ENCODE measurements at regions not wholly inside any gene's neighbourhood (a gene's known extent, or its start where the extent isn't known, plus 50 kb on each side); places are given as distances from the start of the nearest gene placed in this dataset.

DNA sequence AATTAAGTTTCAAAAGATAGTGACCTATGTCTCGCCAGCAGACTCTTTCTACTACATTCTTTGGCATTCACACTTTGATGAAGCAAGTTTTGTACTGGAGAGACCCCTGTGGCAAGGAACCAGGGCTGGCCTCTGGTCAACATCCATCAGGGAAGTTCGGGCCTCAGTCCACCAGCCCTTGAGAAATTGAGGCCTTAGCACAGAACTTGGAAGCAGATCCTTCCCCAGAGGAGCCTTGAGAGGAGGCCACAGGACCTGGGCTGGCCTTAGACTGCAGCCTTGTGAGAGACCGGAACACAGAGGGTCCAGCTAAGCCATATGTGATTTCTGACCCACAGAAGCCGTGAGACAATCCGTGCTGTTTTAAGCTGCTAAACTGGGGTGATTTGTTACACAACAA lies 317.9 kb downstream of the ZSWIM6 start:
- Histone ChIP-seq H3F3A (ENCODE audit: control insufficient read depth, insufficient read depth) (no peaks in the 10 kb centered on the region), H3K36me3 (ENCODE audit: control insufficient read depth, low read length) (no peaks in the 10 kb centered on the region), H3K4me3 (ENCODE audit: low read length) (no peak overlapping the region), H3K9me2 (replicated peaks; ENCODE audit: control insufficient read depth, low read length) (no peaks in the 10 kb centered on the region), H3K27me3 (ENCODE audit: control insufficient read depth, low read length) (no peaks in the 10 kb centered on the region), H3K9me3 (ENCODE audit: control insufficient read depth, insufficient read depth, low read length) (no peaks in the 10 kb centered on the region), H3K4me1 (ENCODE audit: control insufficient read depth, low read length) (no peaks in the 10 kb centered on the region), H4K20me1 (ENCODE audit: control insufficient read depth, insufficient read depth, low read depth, low read length) (no peaks in the 10 kb centered on the region), H3K79me2 (ENCODE audit: control insufficient read depth, low read length) (no peaks in the 10 kb centered on the region), H3K4me2 (ENCODE audit: low read length) (no peak overlapping the region), H3K27ac (ENCODE audit: low read depth, low read length) (no peak overlapping the region)
- TF ChIP-seq EZH2phosphoT487 (IDR thresholded peaks at IDR 0.05; ENCODE audit: borderline replicate concordance, low read length): no peak
- TF ChIP-seq, protein P1, sequence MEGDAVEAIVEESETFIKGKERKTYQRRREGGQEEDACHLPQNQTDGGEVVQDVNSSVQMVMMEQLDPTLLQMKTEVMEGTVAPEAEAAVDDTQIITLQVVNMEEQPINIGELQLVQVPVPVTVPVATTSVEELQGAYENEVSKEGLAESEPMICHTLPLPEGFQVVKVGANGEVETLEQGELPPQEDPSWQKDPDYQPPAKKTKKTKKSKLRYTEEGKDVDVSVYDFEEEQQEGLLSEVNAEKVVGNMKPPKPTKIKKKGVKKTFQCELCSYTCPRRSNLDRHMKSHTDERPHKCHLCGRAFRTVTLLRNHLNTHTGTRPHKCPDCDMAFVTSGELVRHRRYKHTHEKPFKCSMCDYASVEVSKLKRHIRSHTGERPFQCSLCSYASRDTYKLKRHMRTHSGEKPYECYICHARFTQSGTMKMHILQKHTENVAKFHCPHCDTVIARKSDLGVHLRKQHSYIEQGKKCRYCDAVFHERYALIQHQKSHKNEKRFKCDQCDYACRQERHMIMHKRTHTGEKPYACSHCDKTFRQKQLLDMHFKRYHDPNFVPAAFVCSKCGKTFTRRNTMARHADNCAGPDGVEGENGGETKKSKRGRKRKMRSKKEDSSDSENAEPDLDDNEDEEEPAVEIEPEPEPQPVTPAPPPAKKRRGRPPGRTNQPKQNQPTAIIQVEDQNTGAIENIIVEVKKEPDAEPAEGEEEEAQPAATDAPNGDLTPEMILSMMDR (IDR thresholded peaks at IDR 0.05; ENCODE audit: low read depth, low read length, poor library complexity, severe bottlenecking): no peak

DNA sequence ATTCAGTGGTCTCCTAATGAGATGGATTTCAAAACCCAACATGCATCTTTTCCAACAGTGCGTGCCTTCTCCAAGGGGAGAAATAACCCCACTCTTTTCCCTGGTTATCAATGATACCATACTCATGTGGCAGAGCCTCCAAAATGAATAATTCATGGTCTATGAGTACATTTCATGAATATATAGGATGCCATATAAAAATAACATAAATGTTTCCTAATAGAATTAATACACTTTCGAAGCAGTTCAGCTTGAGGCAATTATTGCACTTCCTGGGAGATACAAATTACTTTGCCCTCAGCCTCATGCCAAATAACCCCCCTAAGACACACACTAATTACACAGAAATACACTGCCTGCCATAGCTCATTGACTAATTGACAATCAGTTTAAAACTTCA lies 318.6 kb downstream of the ZSWIM6 start:
- Histone ChIP-seq H3K4me2 (ENCODE audit: low read length) (no peak overlapping the region), H3K27me3 (ENCODE audit: control insufficient read depth, low read length) (no peaks in the 10 kb centered on the region), H3K9me2 (replicated peaks; ENCODE audit: control insufficient read depth, low read length) (no peaks in the 10 kb centered on the region), H3K27ac (ENCODE audit: low read depth, low read length) (no peak overlapping the region), H3K79me2 (ENCODE audit: control insufficient read depth, low read length) (no peaks in the 10 kb centered on the region), H3K4me3 (ENCODE audit: low read length) (no peak overlapping the region), H3F3A (ENCODE audit: control insufficient read depth, insufficient read depth) (no peaks in the 10 kb centered on the region), H4K20me1 (ENCODE audit: control insufficient read depth, insufficient read depth, low read depth, low read length) (no peaks in the 10 kb centered on the region), H3K4me1 (ENCODE audit: control insufficient read depth, low read length) (no peaks in the 10 kb centered on the region), H3K36me3 (ENCODE audit: control insufficient read depth, low read length) (no peaks in the 10 kb centered on the region), H3K9me3 (ENCODE audit: control insufficient read depth, insufficient read depth, low read length) (no peaks in the 10 kb centered on the region)
- TF ChIP-seq, protein P1 (IDR thresholded peaks at IDR 0.05; ENCODE audit: low read depth, low read length, poor library complexity, severe bottlenecking): no peak
- no peak for TF ChIP-seq EZH2phosphoT487 (IDR thresholded peaks at IDR 0.05; ENCODE audit: borderline replicate concordance, low read length)

DNA sequence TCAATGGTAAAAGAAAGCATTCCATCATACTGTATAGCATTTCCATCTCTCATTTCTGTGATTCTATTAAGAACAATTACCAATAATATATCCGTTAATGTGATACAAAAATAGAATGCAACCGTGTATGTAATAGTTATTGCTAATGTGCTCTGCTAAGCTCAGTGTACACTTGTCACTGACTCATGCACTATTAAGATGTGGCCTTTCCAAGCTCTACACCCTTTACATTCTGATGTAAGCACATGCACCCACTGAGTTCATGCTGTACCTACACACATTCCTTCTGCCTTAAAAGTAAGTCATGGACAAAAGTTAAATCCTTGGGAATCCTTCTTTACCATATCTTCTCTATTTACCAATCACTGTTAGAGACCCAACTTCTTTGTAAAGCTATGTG lies 319.1 kb downstream of the ZSWIM6 start:
- Histone ChIP-seq H3K4me3 (ENCODE audit: low read length) (no peak overlapping the region), H3K9me3 (ENCODE audit: control insufficient read depth, insufficient read depth, low read length) (no peaks in the 10 kb centered on the region), H3K27ac (ENCODE audit: low read depth, low read length) (no peak overlapping the region), H3K4me2 (ENCODE audit: low read length) (no peak overlapping the region), H3K27me3 (ENCODE audit: control insufficient read depth, low read length) (no peaks in the 10 kb centered on the region), H3K79me2 (ENCODE audit: control insufficient read depth, low read length) (no peaks in the 10 kb centered on the region), H3K4me1 (ENCODE audit: control insufficient read depth, low read length) (no peaks in the 10 kb centered on the region), H3K9me2 (replicated peaks; ENCODE audit: control insufficient read depth, low read length) (no peaks in the 10 kb centered on the region), H4K20me1 (ENCODE audit: control insufficient read depth, insufficient read depth, low read depth, low read length) (no peaks in the 10 kb centered on the region), H3K36me3 (ENCODE audit: control insufficient read depth, low read length) (no peaks in the 10 kb centered on the region), H3F3A (ENCODE audit: control insufficient read depth, insufficient read depth) (no peaks in the 10 kb centered on the region)
- TF ChIP-seq EZH2phosphoT487 (IDR thresholded peaks at IDR 0.05; ENCODE audit: borderline replicate concordance, low read length): no peak
- TF ChIP-seq, protein P1 (IDR thresholded peaks at IDR 0.05; ENCODE audit: low read depth, low read length, poor library complexity, severe bottlenecking): no peak

DNA sequence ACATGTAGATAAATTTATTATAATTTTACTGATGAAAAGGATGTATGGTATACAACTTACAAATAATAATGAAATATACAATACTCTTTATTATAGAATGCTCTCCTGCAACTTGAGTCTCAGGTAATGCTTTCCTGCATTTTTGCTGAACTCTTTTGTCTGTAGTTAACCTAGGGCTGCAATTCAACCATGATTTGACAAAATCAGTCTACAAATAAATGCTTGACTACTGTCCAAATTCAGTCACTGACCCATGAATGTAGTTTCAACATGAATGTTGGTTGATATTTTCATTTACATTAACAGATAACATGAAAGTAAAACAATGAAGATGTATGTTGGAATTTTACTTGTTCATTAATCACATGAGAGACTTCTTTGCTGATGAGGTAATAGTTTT lies 320.9 kb downstream of the ZSWIM6 start:
- Histone ChIP-seq H3F3A (ENCODE audit: control insufficient read depth, insufficient read depth) (no peaks in the 10 kb centered on the region), H4K20me1 (ENCODE audit: control insufficient read depth, insufficient read depth, low read depth, low read length) (no peaks in the 10 kb centered on the region), H3K36me3 (ENCODE audit: control insufficient read depth, low read length) (no peaks in the 10 kb centered on the region), H3K4me1 (ENCODE audit: control insufficient read depth, low read length) (no peaks in the 10 kb centered on the region), H3K27ac (ENCODE audit: low read depth, low read length) (no peak overlapping the region), H3K9me3 (ENCODE audit: control insufficient read depth, insufficient read depth, low read length) (no peaks in the 10 kb centered on the region), H3K79me2 (ENCODE audit: control insufficient read depth, low read length) (no peaks in the 10 kb centered on the region), H3K9me2 (replicated peaks; ENCODE audit: control insufficient read depth, low read length) (no peaks in the 10 kb centered on the region), H3K4me2 (ENCODE audit: low read length) (no peak overlapping the region), H3K4me3 (ENCODE audit: low read length) (no peak overlapping the region), H3K27me3 (ENCODE audit: control insufficient read depth, low read length) (no peaks in the 10 kb centered on the region)
- TF ChIP-seq, protein P1 (IDR thresholded peaks at IDR 0.05; ENCODE audit: low read depth, low read length, poor library complexity, severe bottlenecking): no peak
- TF ChIP-seq EZH2phosphoT487 (IDR thresholded peaks at IDR 0.05; ENCODE audit: borderline replicate concordance, low read length): no peak

Data from DOHH2 (cell line).